Upper lobe of left lung (tissue), 6 donors: ENCODE measurements at regions not wholly inside any gene's neighbourhood (a gene's known extent, or its start where the extent isn't known, plus 50 kb on each side); places are given as distances from the start of the nearest gene placed in this dataset.

Source experiments
- ATAC-seq, 2 donors: fragments of 200-7000 bp; cut with Tn5 transposase; one replicate each; pipeline ENCODE4 v1.9.1; 2022; ENCODE audit warnings: mild to moderate bottlenecking in 2 of 2, moderate library complexity in 2 of 2; ENCODE audit not compliant: low FRiP score in 2 of 2
- DNase-seq, 2 donors: peaks; one replicate each; pipeline ENCODE4 v3.0.0-alpha.2; 2019 to 2020
- H3K27ac ChIP-seq, 4 donors: fragments of 200-600 bp; sonication (generic); one replicate each; pipeline ENCODE4 v1.5.1; 2016 to 2019
- H3K27me3 ChIP-seq, 4 donors: fragments of 200-600 bp; sonication (generic); one replicate each; pipeline ENCODE4 v1.5.1; 2017 to 2019
- H3K36me3 ChIP-seq, 4 donors: fragments of 200-600 bp; sonication (generic); one replicate each; pipeline ENCODE4 v1.5.1; 2016 to 2019
- H3K4me1 ChIP-seq, 4 donors: fragments of 200-600 bp; sonication (generic); one replicate each; pipeline ENCODE4 v1.5.1; 2018 to 2019
- H3K4me3 ChIP-seq, 4 donors: fragments of 200-600 bp; sonication (generic); one replicate each; pipeline ENCODE4 v1.5.1; 2017 to 2019; ENCODE audit warnings: mild to moderate bottlenecking in 2 of 4, moderate library complexity in 1 of 4
- H3K9me3 ChIP-seq, 4 donors: fragments of 200-600 bp; sonication (generic); one replicate each; pipeline ENCODE4 v1.5.1; 2018 to 2019
- EP300 ChIP-seq, 4 donors: sonication (generic); formaldehyde crosslinking; IDR thresholded peaks; one replicate each; pipeline ENCODE4 v1.5.1; 2017; ENCODE audit warnings: antibody characterized with exemption in 4 of 4, control low read depth in 2 of 4
- POLR2A ChIP-seq, 4 donors: fragments of 450-650 bp; IDR thresholded peaks; one replicate each; pipeline ENCODE4 v1.5.1; 2016 to 2017; ENCODE audit warnings: antibody characterized with exemption in 4 of 4, mild to moderate bottlenecking in 2 of 4
- POLR2AphosphoS5 ChIP-seq, 2 donors: sonication (generic); formaldehyde crosslinking; IDR thresholded peaks; one replicate each; pipeline ENCODE4 v1.5.1; 2017; ENCODE audit warnings: antibody characterized with exemption in 2 of 2
- WGBS, 2 donors: methylation state at CpG; one replicate each; pipeline ENCODE4 v1.1.5; 2017 to 2018; 5-methylcytosine and 5-hydroxymethylcytosine counted together
- TF ChIP-seq, protein P1 (sequence below), 6 experiments: fragments of 450-650 bp in 4 of 6; fragments of 200-600 bp in 2 of 6; sonication (generic) in 2 of 6; IDR thresholded peaks; one replicate each; pipeline ENCODE4 v1.5.1; 2016 to 2019; ENCODE audit warnings: antibody characterized with exemption in 6 of 6
- donor health status: DM: no; HTN: no; CAD: no; lungs with moderate emphysema.
- donor health status: DM: no; HTN: yes; CAD: no; lungs with severe emphysema.

DNA sequence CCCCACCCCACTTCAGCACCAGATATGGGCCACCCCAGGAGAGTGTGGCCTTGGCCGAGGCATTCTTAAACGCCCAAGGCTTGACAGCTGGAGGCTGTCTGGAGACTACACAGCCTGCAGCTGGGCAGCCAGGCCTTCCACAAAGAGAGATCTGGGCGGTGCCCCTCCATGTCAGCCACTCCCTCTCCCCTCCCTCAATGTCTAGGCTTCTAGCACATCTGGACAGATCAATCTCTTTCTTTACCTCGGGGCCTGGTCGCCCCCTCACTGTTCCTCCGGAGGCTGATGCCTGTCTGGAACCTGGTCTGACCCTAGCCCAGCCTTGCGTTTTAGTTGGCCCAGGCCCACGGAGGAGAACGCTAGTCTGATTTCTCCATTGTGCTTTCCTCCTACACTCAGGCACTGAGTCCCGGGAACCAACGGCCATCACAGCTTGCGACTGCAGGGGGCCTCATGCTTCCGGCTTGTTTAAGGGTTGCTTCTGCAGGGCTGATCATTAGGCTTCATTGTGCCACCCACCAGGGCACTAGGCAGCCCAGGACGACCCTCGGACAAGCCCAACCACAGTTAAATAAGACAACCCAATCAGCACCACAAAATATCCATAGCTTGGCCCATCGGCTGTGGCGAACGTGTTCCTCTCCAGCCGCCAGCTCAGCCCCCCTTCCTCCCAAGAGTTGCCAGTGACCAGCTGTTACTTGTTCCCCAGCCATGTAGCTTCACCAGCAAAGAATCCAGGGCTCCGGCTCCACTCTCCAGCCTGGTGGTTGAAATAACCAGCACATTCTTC, 200.6 kb downstream of the BCOR start:
- Histone ChIP-seq H3K27me3 (no peaks in the 10 kb centered on the region), H3K27ac (peak overlapping the region in 3 of 4 donors; percentile 27 to 61 (median 51)), H3K4me1 (peaks cover 13 to 26% (median 16%) of the 10 kb centered on the region in 4 donors), H3K4me3 (no peak overlapping the region), H3K36me3 (no peaks in the 10 kb centered on the region), H3K9me3 (no peaks in the 10 kb centered on the region)
- whole genome bisulfite sequencing, 2 donors = 67 to 80% methylated on average over 3 to 20 of the region's 20 CpGs
- TF ChIP-seq, protein P1, sequence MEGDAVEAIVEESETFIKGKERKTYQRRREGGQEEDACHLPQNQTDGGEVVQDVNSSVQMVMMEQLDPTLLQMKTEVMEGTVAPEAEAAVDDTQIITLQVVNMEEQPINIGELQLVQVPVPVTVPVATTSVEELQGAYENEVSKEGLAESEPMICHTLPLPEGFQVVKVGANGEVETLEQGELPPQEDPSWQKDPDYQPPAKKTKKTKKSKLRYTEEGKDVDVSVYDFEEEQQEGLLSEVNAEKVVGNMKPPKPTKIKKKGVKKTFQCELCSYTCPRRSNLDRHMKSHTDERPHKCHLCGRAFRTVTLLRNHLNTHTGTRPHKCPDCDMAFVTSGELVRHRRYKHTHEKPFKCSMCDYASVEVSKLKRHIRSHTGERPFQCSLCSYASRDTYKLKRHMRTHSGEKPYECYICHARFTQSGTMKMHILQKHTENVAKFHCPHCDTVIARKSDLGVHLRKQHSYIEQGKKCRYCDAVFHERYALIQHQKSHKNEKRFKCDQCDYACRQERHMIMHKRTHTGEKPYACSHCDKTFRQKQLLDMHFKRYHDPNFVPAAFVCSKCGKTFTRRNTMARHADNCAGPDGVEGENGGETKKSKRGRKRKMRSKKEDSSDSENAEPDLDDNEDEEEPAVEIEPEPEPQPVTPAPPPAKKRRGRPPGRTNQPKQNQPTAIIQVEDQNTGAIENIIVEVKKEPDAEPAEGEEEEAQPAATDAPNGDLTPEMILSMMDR (IDR thresholded peaks at IDR 0.05) = no peak
- no peak for TF ChIP-seq EP300 (IDR thresholded peaks at IDR 0.05)
- no peak for TF ChIP-seq POLR2A (IDR thresholded peaks at IDR 0.05)
- no peak for TF ChIP-seq POLR2AphosphoS5 (IDR thresholded peaks at IDR 0.05)
- ATAC-seq (peak; percentile 59 to 62), DNase-seq (peak in 1 of 2 donors; percentile 42)

DNA sequence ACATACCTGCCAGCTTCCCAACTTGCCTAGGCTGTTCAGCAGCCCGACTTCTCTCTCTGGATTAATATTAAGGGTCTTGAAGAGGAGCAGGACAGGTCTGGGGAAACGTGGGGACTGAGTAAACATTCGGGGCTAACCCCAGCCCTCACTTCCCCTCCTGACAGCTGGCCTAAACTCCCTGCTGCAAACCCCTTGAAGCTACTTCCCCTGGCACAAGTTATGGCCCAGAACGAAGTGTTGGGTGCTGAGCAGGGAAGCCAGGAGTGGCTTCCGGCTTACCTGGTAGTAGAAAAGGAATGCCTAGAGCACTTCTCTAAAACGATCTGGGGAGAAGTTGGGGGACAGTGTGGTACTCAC, 200.0 kb downstream of the BCOR start:
- no peak for TF ChIP-seq POLR2A (IDR thresholded peaks at IDR 0.05)
- TF ChIP-seq, protein P1 (IDR thresholded peaks at IDR 0.05) = no peak
- no peak for TF ChIP-seq POLR2AphosphoS5 (IDR thresholded peaks at IDR 0.05)
- TF ChIP-seq EP300 (IDR thresholded peaks at IDR 0.05) = no peak

DNA sequence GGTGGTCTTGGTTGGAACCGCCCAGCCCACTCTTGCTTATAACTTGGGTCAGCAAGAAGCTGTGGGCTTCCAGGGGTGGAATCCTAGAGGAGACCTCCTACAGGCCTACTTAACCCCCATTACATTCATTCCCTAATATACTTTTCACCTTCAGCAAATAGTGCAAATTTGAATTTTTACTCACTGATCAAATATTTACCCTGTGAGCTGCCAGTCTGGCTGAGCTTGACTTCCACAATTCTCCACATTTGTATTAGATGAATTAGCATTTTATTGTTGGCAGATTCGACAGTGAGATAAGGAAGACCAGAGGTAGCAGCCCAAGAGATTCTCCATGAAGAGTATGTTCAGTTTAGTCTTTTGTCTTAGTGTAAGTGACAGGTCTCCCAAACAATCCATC, 199.6 kb downstream of the BCOR start:
- Histone ChIP-seq H3K9me3 (no peaks in the 10 kb centered on the region), H3K4me1 (peaks cover 13 to 26% (median 16%) of the 10 kb centered on the region in 4 donors), H3K36me3 (no peaks in the 10 kb centered on the region), H3K27ac (peak overlapping the region in 3 of 4 donors; percentile 5 to 61 (median 51)), H3K4me3 (no peak overlapping the region), H3K27me3 (no peaks in the 10 kb centered on the region)
- DNase-seq (no peak), ATAC-seq (no peak)
- TF ChIP-seq POLR2AphosphoS5 (IDR thresholded peaks at IDR 0.05) (no peak), EP300 (IDR thresholded peaks at IDR 0.05) (no peak), POLR2A (IDR thresholded peaks at IDR 0.05) (no peak)
- TF ChIP-seq, protein P1 (IDR thresholded peaks at IDR 0.05) = no peak
- WGBS, 2 donors = 50 to 73% methylated on average over 2 of the region's 2 CpGs

More for the DNA sequence above, 200.0 kb downstream of the BCOR start:
- Histone ChIP-seq H3K27me3 (no peaks in the 10 kb centered on the region), H3K9me3 (no peaks in the 10 kb centered on the region), H3K36me3 (no peaks in the 10 kb centered on the region), H3K4me3 (no peak overlapping the region), H3K4me1 (peaks cover 13 to 26% (median 16%) of the 10 kb centered on the region in 4 donors), H3K27ac (peak overlapping the region; percentile 5 to 61 (median 39))
- ATAC-seq (no peak), DNase-seq (no peak)
- WGBS, 2 donors = 40 to 47% methylated on average over 1 to 6 of the region's 6 CpGs

GRCh38 chrX:39899059-39899458, 198.7 kb downstream of the BCOR start:
- 94 to 100% methylated on average over 1 to 7 of the region's 10 CpGs for WGBS, 2 donors
- DNase-seq (no peak), ATAC-seq (no peak)
- no peaks in the 10 kb centered on the region for H3K27me3 ChIP-seq
- peaks cover 9 to 24% (median 13%) of the 10 kb centered on the region in 4 donors for H3K4me1 ChIP-seq
- H3K36me3 ChIP-seq = no peaks in the 10 kb centered on the region
- H3K4me3 ChIP-seq = no peak overlapping the region
- H3K9me3 ChIP-seq = no peaks in the 10 kb centered on the region
- no peak overlapping the region for H3K27ac ChIP-seq
- TF ChIP-seq EP300 (IDR thresholded peaks at IDR 0.05) (no peak), POLR2A (IDR thresholded peaks at IDR 0.05) (no peak)

- DNase-seq = no peak
- ATAC-seq = no peak
- Histone ChIP-seq H3K27ac (no peak overlapping the region), H3K36me3 (no peaks in the 10 kb centered on the region), H3K4me1 (peaks cover 2 to 14% (median 4%) of the 10 kb centered on the region in 4 donors), H3K4me3 (no peak overlapping the region), H3K9me3 (no peaks in the 10 kb centered on the region), H3K27me3 (no peaks in the 10 kb centered on the region)
- WGBS, 2 donors = 72 to 76% methylated on average over 21 to 23 of the region's 23 CpGs
- TF ChIP-seq EP300 (IDR thresholded peaks at IDR 0.05) (no peak), POLR2AphosphoS5 (IDR thresholded peaks at IDR 0.05) (no peak), POLR2A (IDR thresholded peaks at IDR 0.05) (no peak)
- TF ChIP-seq, protein P1 (IDR thresholded peaks at IDR 0.05) = no peak
Observed at GRCh38 chrX:39899856-39900776, 197.6 kb downstream of the BCOR start.
